ENCODE measurements at regions not wholly inside any gene's neighbourhood (a gene's known extent, or its start where the extent isn't known, plus 50 kb on each side); places are given as distances from the start of the nearest gene placed in this dataset.
"Not testable (repeated sequence)": the region's sequence is repeated elsewhere in the genome, so short reads cannot be mapped to it uniquely, and the experiment has no call there.

DNA sequence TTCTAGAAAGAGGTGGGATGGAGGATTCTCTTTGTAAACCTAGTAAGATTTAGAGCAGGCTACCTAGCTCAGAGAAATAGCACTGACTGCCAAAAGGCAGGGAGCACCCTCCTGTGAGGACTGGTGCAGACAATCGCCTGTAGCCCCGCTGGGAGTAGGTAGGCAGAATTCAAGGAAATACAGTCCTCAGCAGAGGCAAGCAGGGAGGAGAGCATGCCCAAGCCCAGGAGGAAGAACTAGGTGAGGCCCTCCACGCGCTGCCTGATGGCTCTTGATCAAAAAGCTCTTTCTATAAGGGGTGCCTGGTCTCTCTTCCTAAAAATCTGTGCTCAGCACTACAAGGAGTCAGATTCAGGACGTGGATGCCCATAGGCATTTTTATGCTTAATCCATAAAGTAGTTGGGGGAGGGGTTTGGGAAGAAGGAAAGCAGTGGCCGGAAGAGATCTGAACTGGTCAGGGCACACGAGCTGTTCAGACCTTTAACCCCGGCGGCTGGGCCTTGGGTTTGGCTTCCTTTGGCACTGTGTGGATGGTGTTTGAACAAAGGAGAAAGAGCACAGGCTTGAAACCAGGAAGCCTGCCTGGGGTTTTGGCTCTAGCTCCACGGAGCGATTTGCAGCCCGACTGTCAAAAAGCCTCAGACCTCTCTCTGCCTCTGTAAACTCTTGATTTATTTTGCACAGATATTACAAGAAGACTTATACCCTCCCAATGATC is 320.6 kb downstream of the FOXO1 start:
- no peak for DNase-seq

DNA sequence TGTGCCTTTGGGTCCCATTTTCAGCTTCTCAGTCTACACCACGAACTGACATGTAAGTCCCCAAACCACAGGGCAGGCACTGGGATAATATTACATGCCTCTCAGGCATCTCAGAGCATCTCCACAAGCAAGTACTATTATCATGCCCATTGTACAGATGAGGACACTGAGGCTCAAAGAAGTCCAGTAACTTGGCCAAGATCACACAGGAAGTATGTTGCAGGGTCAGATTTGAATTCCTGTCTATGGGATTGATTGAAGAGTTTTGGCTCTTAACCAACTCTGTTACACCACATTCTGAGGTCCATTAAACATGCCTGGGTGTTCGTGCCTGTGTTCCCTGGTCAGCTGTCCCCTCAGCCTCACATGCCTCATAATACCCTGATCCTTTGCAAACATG is 319.8 kb downstream of the FOXO1 start:
- no peak for DNase-seq

DNA sequence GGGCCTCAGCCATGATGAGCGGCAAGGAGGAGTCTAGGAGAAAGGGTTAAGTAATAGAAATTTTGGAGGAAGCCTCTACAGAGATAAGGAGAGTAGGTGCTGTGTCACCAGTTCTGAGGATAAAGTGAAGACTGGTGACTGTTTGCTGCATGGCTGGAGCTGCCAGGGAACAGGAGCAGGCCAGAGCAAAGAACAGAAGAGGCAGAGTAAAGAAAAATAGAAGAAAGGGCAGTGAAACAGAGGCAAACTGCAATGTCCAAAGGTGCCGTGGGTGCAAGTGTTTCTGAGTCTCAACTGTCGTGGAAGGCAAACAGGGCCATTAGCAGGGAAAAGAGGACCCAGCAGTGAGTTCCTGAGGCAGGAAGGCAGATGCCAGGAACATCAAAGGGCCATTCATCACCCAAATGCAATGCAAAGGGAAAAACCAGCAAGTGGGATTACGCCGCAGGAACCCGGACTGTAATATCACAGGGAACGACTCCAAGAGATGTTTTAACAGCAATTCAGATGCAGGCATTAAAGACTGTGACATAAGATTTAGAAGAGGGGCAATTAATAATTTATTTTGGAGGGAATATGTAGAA is 318.3 kb downstream of the FOXO1 start:
- no peak for DNase-seq

DNA sequence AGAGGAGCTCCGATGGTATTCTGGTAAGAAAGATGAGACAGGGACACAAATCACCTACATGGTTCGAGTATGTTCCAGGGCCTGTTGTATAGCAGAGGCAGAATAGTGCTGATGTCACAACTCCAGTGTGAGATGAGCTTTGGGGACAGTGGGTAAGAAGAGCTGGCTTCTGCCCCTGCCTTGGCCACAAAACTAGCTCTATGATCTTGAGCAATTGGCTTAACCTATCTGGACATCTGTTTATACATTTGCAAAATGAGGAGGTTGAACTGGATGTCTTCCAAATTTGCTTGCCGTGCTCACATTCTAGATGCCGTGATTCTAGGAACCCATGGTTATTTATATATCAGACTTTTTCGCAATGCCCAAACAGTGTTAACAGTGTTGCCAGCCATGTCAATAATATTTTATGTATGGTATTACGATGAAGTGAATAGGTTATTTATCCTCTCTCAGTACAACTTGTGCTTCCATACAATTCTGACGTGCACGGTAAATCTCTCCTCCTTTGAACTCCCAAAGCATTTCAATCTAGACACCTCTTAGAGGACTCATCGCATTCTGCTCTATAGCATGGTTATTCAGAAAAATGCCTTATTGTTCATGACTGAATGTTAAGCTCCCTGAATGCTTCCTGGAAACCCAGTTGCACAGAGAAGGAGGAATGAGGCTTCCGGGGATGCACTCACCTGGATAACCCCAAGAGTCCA is 316.0 kb downstream of the FOXO1 start:
- DNase-seq: no peak

- DNase-seq: no peak
Measured at GRCh38 chr13:40351537-40352379, 314.7 kb downstream of the FOXO1 start.

- no peak for DNase-seq
Measured at GRCh38 chr13:40352380-40352778, 314.1 kb downstream of the FOXO1 start.

- no peak for DNase-seq
Measured at GRCh38 chr13:40352802-40353562, 313.5 kb downstream of the FOXO1 start.

DNA sequence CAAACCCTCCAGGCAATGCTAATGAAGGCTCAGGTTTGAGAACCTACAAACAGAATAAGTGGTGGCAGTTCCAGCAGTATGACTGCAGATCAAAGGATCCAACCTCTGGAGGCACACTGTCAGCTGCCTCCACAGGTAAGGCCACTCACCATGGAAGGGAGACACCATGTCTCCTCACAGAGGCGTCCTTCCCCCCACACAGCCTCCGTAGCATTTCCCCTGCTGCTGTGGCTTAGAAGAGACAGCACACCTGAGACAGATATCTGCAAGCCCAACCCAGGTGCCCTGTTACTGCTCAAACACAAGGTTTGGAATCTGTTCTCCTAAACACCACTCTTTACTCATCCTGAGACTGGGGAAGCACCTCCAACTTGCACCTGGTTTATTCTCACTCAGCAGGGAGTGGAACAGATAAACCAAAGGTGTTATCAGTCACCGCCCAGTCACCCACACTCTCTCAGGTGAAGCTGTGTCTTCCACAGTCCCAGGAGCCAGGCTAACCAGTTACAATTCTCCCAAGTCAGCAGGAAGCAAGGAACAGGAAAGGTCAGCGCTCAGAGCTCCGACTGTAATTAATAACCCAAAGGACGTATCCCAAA is 311.2 kb downstream of the FOXO1 start:
- DNase-seq: no peak

DNA sequence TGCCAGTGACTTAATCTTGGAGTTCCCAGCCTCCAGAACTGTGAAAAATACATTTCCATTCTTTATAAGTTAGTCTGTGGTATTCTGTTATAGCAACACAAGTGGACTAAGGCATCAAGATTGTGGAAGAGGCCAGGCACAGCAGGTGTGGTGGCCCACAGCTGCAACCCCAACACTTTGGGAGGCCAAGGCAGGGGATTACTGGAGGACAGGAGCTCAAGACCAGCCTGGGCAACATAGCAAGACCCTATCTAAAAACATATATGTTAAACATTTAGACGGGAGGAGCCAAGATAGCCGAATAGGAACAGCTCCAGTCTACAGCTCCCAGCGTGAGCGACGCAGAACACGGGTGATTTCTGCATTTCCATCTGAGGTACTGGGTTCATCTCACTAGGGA is 310.4 kb downstream of the FOXO1 start:
- DNase-seq: no peak

DNA sequence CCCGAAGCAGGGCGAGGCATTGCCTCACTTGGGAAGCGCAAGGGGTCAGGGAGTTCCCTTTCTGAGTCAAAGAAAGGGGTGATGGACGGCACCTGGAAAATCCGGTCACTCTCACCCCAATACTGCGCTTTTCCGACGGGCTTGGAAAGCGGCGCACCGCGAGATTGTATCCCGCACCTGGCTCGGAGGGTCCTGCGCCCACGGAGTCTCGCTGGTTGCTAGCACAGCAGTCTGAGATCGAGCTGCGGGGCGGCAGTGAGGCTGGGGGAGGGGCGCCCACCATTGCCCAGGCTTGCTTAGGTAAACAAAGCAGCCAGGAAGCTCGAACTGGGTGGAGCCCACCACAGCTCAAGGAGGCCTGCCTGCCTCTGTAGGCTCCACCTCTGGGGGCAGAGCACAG is 310.0 kb downstream of the FOXO1 start:
- DNase-seq: not testable (repeated sequence)

- DNase-seq: no peak
Measured at GRCh38 chr13:40362502-40362901, 303.9 kb downstream of the FOXO1 start.

- DNase-seq: no peak
Measured at GRCh38 chr13:40363653-40364052, 302.8 kb downstream of the FOXO1 start.

DNA sequence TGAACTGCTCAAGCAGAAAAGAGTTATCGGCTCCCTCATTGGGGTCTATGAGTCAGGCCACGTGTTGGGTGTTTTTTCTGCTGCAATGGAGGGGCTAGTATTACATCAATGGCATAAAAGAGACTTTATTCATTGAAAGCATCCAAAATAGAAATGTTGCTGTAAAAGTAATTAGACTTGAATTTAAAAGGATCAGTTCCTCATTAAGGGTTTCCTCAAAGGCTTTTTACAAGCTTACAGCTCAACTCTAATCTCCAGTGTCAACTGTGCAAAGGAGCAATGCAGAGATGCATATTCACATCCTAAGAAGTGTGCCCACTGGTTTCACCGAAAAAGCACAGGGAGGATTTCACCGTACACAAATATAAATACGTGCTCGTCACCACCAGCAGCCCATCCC is 300.3 kb downstream of the FOXO1 start:
- no peak for DNase-seq

DNA sequence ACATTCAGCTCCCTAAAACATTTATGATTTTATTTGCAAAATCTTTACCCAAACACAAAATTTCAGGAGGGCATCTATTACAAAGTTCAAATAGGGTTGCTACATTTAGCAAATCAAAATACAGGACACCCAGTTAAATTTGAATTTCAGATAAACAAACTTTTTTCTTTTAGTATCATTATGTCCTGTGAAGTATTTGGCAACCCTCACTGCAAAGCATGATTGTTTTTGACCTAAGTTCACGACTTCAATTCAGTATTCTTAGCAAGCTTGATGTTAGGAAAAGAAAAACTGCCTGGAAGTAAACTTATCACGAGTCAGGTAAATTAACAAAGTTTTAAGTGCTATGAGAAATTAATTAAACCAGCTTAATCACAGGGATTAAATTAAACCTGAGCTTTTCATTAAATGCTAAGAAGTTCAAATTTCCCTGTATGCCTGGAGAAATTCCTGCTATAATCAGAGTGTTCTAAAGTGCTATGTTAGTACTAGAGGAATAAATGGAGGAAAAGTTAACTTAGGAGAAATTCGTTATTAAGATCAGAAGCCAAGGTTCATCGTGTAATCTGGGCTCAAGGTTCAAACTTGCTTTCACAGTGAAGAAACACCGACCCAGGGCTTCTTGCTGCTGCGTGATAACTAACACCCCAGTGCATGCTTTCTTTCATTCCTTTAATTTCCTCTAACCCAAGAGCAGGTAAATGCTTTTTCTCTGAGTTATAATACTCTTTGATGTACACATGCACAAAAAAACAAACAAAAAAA is 298.1 kb downstream of the FOXO1 start:
- DNase-seq: no peak

DNA sequence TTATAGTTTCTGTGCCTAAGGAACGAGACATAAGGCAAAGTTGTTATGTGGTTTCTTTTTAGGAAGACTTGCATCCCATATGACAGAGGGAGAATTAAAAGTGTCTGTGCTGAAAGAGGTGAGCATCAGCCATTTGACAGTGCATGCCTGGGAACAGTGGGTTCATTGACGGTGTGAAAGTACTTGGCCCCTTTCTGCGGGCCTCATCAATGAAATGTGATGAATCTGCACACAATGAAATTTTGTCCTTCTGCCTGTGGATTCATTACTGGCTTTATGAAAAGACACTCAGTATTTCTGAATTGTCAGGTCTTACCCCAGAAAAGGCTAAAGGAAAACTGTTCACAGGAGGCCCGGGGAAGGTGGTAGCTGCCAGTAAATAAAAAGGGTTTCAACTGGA is 295.8 kb downstream of the FOXO1 start:
- no peak for DNase-seq

GRCh38 chr13:40371531-40372125 is 294.8 kb downstream of the FOXO1 start:
- DNase-seq: no peak

GRCh38 chr13:40373608-40374007 is 292.8 kb downstream of the FOXO1 start:
- not testable (repeated sequence) for DNase-seq

- DNase-seq: no peak
Measured at GRCh38 chr13:40375489-40376171, 290.8 kb downstream of the FOXO1 start.

DNA sequence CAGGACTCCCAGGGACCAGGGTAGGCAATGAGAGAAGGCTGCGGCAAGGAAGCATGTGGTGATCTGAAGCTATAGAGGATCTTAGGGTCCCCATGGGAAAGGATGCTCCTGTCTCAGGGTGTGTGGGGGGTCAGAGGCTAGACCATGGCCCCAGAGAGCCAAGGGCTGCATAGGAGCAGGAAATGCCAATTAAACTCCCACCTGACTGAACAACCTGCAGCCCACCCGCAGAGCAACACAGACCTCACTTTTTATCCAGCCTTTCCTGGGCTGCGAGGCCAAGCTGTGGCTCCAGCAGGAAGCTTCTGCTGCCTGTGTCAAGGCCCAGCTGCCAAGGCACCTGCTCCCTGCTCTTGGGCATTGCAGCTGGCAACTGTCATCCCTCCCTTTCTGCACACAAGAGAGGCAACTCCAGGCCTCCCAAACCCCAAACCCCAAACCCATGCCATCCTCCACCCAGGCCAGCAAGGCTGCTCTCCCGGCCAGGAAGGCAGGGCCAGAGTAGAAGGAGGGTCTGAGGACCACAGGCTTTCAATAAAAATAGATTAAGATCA is 290.1 kb downstream of the FOXO1 start:
- no peak for DNase-seq

Measured in AML-193 (cell line).